Hematopoietic multipotent progenitor cell treated with erythropoietin and hydrocortisone succinate and interleukin-3 and kit ligand, for 15 days (in vitro differentiated cells): ENCODE measurements at regions not wholly inside any gene's neighbourhood (a gene's known extent, or its start where the extent isn't known, plus 50 kb on each side); places are given as distances from the start of the nearest gene placed in this dataset.

Experiments used
- DNase-seq: peaks from one replicate; pipeline ENCODE4 v3.0.0-alpha.2; 2015; ENCODE audit warnings: low spot score

DNA sequence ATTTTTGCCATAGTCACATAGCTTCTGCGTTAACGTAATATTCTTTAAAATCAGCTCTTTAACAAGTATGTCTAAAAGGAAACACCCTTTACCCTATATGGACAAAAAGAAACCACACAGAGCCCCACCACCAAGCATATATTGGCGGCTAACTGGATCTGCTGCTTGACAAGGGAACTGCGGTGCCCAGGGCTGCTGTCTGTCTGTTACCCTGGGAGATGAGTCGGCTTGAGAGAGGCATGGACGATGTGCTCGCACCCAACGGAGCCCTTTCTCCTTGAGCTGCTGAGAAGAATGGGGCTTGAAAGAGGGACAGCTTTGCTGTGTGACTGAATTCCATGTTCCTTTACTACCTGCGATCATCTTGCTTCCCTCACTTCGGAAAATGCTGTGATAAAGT, 158.6 kb upstream of the SHB start:
- DNase-seq, result no peak

DNA sequence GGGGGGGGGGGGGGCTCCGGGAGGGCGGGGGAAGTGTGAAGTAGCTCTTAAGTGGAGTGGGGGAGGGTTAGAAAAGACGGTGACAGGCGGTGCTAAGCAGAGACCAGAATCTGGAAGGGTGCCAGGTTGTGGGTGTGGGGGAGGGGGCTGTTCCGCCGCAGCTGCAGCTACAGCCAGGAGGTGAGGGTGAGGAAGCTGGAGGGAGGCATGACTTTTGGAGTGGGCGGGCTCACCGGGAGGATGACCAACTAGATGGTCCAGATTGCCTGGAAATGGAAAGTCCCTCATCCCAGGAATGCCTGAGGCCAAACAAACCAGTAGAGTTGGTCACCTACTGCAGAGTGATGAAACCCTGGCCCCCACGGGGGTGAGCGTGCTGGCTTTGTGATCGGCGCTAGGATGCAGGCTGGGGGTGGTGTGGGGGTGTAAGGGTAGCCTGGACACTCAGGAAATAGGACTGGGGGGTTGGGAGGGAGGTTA, 158.1 kb upstream of the SHB start:
- no peak for DNase-seq

DNA sequence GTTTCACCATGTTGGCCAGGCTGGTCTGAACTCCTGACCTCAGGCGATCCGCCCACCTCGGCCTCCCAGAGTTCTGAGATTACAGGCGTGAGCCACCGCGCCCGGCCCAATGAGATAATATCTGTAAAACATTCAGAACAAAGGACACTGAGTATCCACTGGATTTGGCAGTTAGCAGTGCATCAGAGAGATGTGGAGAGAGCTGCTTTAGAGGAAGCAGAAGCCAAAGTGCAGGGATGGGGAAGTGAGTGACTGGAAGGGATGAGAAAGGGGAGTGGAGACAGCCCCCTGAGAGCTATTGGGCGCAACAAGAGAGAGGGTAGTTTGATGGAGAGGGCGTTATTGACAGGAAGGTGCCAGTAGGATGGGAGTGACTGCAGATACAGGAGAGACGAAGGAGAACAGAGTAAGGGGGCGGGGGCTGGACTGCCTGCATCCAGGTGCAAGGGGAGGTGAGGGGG, 157.5 kb upstream of the SHB start:
- no peak for DNase-seq

DNA sequence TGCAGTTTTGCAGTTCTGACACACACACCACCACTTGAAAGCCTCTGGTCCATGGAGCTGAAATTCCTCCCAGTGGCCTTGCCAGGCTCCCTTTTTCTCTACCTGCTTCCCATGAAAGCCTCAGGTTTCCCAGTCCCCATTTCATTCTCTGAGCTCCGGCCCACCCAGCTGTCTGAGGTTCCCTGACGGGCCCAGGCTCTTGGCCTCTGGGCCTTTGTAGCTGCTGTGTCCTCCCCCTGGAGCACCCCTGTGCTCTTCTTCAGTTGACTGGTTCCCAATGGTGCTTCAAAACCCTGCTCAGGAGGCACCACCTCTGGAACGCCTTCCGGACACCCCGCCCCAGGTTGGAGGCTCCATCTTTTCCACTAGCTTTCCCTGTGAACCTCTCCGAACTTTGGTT, 155.9 kb upstream of the SHB start:
- no peak for DNase-seq

DNA sequence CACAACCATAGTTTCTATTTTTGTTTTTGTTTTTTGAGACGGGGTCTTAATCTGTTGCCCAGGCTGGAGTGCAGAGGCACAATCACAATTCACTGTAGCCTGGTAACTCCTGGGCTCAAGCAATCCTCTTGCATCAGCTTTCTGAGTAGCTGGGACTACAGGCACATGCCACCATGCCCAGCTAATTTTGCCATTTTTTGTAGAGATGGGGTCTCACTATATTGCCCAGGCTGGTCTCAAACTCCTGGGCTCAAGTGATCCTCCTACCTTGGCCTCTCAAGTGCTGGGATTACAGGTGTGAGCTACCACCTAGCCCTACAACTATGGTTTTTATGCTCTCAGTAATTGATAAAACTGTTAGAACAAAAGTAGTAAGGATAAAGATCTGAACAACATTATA, 147.5 kb upstream of the SHB start:
- no peak for DNase-seq

DNA sequence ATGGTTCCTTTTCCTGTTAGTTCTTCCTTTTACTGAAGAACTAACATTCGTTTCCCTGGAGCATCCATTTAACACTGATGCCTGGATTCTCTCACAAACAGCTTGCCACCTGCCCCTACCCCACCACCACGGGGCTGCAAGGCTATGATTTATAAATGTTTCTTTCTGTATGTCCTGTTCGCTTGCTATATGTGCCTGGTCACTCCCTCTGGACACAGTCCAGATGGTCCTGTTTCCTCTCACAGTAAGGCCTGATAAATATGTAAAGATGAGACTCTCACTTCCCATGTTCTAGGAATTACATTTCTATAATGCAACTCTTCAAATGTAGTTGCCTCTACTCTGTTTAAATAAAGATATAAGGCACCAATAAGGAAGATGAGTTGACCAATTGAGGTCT, 146.4 kb upstream of the SHB start:
- no peak for DNase-seq

DNA sequence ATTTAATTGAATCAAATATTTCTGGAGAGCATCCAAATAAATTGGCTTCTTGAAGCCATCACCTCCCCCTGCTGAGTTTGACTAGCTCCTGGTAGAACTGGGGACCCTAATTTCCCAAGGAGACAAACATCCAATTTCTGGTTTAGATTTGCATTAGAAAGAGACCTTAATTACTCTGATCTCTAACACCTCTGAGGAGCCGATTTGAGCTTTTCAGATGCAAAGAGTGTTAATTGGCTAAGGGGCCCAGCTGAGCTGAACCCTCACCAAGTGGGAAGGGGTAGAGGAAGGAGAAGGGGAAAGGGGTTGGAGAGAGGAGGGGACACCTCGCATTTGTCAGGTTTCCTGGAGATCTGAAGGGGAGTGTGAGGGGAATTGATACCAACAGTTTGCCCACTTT, 145.4 kb upstream of the SHB start:
- no peak for DNase-seq

DNA sequence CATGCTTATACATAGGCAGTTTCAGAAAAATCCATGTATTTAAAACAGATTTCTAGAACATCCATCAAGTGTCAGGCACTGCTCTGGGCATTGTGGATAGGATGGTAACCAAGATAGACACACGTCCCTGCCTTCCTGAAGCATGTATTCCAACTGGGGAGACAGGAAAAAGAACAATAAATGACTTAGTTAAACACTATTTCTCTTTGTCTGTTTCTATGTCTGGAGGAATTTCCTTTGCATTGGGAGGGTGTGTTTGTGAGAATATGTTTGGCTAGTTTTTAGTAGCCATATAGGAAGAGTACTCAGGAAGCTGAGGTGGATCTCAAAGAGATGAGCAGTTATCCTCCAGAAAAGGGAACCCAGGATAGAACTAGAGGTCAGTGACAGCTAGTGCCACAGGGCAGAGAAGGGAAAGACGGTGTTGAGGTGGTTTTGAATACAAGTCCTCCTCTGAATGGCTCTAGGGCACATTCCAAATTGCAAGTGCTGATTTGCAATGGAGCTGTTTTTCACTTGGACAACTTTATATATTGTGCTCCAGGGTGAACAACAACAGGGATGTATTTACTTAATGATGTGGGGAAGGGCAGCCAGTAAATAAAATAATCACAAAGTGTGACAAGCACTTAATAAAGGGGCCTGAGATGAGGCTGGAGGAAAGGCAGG, 144.7 kb upstream of the SHB start:
- no peak for DNase-seq

DNA sequence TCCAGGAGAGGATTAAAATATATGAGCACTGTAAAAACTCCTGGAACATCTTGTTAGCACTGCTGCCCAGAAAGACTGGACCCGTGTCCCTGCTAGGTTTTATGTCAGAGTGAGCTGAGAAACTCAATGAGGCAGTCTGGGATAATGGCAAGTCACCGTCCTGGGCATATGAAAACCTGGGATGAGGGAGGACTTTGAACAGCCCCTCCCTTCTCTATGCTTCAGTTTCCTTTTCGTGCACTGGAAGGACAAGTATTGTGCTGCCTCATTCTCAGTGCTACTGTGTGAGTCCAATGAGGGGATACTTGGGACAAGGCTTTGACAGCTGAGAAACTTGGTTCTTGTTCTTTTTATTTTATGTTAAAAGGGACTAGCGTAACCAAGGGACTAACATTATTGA, 143.0 kb upstream of the SHB start:
- no peak for DNase-seq

DNA sequence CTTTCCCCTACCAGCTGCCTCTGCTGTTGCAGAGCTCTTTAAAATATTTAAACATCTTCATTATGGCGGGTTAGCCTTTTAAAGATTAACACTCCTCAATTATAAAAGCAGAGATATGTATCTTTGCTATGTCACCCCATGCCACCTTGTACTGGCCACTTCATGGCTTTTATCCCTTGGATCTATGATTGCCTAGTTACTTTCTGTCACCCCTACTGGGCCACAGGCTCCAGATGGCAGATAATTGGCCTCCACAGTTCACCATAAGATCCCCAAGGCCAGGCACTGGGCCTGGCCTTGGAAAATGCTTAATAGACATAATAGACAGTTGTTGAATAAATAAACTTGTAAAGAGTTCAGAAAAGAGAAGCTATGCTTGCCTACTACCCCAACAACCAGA, 142.0 kb upstream of the SHB start:
- DNase-seq, result no peak

DNA sequence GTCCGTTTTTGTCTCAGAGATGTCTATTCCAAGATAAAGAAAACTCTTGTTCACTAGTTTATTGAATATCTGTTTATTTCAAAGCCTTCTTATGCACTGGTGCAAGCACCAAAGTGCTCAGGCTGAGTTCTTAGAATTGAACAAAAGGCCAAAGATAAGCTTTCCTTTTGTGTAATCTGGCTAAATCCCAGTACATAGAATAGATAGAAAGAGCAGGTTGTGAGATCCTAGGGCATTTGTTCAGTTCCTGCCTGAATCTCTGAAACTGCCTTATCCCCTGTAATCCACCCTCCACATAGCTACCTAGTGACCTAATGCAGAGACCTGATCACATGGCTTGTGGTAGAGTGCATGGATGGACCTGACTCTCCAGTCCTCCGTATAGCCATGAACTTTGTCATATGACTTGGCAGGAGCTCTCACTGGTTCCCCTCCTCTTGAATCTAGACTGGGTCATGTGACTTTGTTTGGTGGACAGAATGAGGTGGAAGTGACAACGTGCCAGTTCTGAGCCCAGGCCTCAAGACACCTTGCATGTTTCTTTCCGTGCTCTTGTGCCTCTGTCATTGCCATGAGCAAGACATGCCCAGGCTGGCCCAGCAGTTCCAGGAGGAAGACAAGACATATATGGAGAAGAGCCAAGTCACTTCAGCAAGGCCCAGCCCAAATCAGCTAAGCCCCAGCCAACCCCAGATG, 139.3 kb upstream of the SHB start:
- no peak for DNase-seq

DNA sequence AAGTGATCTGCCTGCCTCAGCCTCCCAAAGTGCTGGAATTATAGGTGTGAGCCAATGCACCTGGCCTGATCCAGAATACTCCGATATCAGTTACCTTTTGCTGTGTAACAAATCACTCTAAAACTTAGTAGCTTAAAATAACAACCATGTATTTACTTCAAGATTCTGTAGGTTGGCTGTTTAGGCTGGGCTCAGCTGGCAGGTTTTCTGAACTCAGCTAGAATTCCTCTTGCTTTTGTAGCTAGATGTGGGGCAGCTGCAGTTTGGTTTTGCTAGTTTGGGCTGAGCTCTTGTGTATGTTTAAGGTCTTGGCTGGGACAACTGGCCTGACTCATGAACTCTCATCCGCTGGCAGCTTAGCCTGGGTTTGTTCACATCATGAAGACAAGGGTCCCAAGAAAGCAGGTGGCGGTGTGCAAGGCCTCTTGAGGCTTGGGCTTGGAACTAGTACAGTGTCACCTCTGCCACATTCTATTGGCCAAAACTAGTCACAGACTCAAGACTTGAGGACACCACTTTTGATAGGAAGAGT, 138.3 kb upstream of the SHB start:
- DNase-seq, result no peak

DNA sequence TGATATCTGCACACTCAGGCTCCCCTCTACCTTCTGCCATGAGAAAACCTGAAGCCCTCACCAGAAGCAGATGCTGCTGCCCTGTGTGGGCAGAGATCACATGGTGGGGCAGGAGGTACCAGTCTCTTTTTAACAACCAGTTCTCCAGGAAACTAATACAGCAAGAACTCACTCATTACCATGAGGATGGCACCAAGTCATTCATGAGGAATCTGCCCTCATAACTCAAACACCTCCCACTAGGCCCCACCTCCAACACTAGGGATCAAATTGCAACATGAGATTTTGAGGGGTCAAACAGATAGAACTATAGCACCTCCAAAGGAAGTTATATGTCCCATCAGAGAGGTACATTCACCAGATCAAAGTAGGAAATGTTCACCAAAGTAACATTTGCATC, 136.3 kb upstream of the SHB start:
- DNase-seq, result no peak

DNA sequence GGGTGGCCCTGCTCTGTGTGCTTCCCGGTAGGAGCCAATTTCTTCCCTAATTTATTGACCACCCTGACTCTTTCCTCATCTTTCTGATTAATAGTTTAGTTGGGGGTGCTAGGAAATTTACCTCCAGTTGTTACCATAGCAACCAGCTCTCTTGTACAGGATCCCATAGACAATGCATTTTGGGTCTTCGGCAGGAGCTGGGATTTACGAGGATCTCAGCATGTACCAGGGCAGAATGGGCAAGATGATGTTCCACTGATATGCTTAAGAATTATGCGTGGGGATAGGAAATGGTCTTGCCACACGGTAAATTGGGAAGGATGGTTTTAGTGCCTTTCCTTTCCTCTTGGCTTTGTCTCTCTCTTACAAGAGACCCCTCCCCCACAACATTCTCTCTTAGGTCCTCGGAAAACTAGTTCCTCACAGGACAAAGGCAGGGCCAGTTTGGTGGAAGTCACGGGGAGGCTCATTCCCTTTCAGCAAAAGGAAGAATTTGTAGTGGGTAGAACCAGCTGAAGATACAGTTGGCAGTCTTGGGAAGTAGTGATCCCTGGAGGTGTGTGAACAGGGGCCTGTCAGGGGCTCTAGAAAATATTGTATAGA, 133.4 kb upstream of the SHB start:
- no peak for DNase-seq

DNA sequence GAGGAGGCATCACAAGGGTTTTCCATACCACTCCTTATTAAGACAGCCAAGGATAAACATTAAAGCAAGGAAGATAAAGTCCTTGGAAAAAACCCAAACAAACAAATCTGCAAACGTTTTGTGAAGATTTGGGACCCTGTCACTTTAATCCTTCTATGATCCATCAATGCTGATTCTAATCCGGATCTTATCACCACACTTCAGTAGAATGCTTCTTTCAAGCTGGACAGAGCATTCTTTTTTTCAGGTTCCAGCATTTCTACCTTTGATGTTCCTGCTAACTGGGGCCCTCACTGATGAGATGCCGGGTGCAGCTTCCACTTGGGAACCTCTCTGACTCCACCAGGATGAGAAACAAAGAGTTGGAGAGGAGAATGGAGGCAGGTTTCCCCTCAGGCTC, 132.8 kb upstream of the SHB start:
- DNase-seq, result no peak

DNA sequence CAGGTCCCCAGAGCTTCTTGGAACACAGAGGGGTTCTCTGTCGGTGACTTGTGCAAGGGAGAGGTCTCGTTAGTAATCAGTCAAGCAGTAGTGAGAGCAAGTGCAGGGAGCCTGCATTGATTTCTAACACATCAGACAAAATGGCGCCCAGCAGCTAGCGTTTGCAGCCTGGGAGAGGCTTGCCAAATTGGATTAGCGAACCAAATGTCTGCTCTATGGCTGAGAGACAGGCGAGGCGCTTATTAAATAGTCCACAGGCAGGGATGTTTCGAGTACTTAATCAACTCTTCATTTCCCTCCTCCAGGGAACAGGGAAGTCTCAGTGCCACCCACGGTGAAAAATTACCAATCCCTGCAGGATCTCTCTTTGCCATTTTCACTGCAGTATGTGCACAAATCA, 131.4 kb upstream of the SHB start:
- no peak for DNase-seq

DNA sequence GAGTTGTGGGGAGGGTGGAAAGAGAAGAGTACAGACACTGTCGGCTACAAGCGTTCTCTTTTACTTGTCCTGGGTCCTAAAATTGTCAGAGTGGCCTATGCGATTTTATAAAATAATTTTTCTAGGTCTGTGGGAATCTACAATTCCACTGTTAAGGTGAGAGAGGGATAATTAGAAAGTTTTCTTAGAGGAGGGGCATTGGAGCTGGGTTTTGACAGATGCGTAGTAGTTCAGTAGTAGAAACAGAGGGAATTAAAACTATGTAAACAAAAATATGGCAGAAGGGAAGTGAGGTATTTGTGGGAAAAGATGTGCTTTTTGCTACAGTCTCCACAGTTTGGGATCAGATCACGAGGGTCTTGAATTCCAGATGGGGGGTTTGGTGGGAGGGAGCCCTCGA, 129.1 kb upstream of the SHB start:
- DNase-seq, result no peak

DNA sequence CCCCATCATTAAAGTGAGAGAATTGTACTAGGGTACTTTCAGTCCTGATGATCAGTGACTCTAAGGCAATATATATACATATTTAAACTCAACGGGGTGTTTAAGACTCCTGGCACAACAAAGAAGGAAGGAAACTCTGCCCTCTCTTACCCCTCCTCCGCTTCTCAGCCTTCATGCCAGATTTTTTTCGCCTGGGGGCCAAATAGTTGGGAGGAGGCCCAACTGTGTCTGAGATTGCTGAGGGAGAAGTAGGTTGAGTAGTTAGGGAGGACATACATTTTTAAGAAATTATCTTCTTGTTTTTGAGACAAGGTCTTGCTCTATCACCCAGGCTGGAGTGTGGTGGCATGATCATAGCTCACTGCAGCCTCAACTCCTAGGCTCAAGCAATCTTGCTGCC, 127.7 kb upstream of the SHB start:
- no peak for DNase-seq

DNA sequence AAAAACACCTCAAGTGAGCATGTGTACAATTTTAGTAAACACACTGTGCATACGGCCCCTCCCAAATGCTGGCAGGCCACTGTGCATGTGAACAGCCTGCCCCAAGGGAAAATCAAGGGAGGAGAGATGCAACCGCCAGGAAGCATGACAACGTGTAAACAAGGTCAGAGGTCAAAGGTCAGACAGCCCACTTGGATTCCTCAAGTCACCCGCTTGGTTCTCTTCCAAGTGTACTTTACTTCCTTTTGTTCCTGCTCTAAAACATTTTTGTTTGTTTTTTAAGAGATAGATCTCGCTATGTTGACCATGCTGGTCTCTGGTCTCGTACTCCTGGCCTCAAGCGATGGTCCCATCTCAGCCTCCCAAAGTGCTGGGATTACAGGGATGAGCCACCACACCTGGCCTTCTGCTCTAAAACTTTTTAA, 126.7 kb upstream of the SHB start:
- no peak for DNase-seq

DNA sequence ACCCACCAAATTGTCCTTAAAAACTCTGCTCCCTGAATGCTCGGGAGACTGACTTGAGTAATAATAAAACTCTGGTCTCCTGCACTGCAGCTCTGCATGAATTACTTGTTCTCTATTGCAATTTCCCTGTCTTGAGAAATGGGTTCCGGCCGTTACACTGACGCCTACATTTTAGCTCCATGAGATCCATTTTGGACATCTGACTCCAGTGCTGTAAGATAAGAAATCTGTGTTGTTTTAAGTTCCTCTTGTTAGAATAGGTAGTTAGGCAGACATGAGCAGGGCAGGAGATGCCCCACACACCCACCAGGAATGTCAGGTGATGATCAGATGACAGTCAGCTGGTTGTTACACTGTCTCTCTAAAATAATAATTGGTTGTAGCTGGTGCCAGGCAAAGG, 125.8 kb upstream of the SHB start:
- DNase-seq, result no peak

DNA sequence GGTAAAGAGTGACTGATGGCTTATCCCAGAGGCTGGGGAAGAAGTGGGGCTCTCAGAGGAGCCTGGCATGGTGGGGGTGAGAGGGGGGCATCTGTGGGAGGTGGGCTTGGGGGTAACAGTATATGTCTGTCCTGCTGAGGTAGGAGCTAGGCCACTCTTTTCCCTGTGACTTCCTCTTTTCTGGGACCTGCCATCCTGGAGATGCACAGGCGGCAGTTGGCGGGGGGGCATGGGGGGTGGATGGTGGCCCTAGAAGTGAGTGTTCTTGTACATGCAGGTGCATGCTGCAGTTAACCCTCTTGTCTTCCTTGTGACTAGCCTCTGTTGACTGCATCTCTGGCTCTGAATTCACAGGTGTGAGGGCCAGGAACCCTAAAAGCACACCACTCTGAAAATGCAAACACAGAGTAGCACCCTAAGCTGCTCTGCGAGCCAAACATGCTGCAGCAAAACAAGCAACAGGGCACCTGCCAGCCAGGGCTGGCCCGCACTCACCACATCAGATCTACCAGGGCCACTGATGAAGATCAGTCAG, 123.8 kb upstream of the SHB start:
- DNase-seq, result no peak

DNA sequence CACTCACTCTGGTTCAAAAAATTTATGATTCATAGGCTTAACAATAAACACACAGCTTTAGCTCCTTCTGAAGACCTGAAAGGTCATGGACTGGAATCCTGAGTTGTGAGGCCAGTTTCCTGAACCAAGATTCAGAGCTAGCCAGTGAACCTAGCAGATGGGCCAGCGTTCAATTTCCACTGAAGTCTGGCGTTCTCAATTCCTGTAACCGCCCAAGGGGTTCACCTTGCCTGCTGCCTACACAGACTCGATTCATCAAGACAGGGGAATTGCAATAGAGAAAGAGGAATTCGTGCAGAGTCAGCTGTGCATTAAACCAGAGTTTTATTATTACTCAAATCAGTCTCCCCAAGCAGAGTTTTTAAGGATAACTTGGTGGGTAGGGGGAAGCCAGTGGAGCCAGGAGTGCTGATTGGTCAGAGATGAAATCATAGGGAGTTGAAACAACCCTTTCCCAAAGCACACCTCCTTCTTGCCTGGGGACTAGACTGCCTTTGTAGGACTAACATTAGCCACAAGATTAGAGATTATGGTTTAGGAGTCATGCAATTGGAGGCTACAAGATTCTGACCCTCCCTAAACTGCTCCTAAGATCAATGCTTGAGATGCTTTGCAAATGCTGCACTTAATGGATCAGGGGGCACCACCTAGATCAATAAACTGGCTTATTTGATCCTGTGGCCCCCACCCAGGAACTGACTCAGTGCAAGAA, 117.5 kb upstream of the SHB start:
- DNase-seq, result no peak
